Activated CD8-positive, alpha-beta T cell treated with anti-CD3 and anti-CD28 coated beads for 36 hours (primary cell): ENCODE measurements at regions not wholly inside any gene's neighbourhood (a gene's known extent, or its start where the extent isn't known, plus 50 kb on each side); places are given as distances from the start of the nearest gene placed in this dataset.

Experiments
- ATAC-seq: fragments of 200-7000 bp; cut with Tn5 transposase; one replicate; pipeline ENCODE4 v1.10.0; 2021; ENCODE audit warnings: mild to moderate bottlenecking, moderate library complexity
- CTCF ChIA-PET: fragments of 350-600 bp; sonication (Branson Sonifier 250); formaldehyde crosslinking; loops from one replicate; lab custom pipeline; 2021; ENCODE audit warnings: antibody characterized with exemption; lab: Charles Lee
- POLR2A ChIA-PET: fragments of 350-600 bp; sonication (Branson Sonifier 250); formaldehyde crosslinking; loops from one replicate; lab custom pipeline; 2021; ENCODE audit warnings: antibody characterized with exemption; lab: Charles Lee
- DNase-seq: peaks from one replicate; pipeline ENCODE4 v3.0.0-alpha.2; 2020
- H3K27ac Mint-ChIP-seq: one replicate; pipeline ENCODE4 v1.8.0; 2021; ENCODE audit warnings: mild to moderate bottlenecking, mixed read lengths
- H3K27me3 Mint-ChIP-seq: one replicate; pipeline ENCODE4 v1.8.0; 2021; ENCODE audit warnings: mixed read lengths
- H3K36me3 Mint-ChIP-seq: one replicate; pipeline ENCODE4 v1.8.0; 2021; ENCODE audit warnings: low read depth, mixed read lengths
- H3K4me1 Mint-ChIP-seq: one replicate; pipeline ENCODE4 v1.8.0; 2021; ENCODE audit warnings: low read depth, mixed read lengths
- H3K4me3 Mint-ChIP-seq: one replicate; pipeline ENCODE4 v1.8.0; 2021; ENCODE audit warnings: mild to moderate bottlenecking, moderate library complexity, mixed read lengths
- H3K9me3 Mint-ChIP-seq: one replicate; pipeline ENCODE4 v1.8.0; 2021; ENCODE audit warnings: mixed read lengths
- CTCF ChIP-seq: fragments of 200-600 bp; IDR thresholded peaks from one replicate; pipeline ENCODE4 v1.8.0; 2022; ENCODE audit warnings: antibody characterized with exemption, mild to moderate bottlenecking
- intact Hi-C: fragments of 100-400 bp; cut with micrococcal nuclease; formaldehyde crosslinking; loops from one replicate; pipeline ENCODE4 v1.10.0; 2022

- DNase-seq (no peak), ATAC-seq (no peak)
- Mint-ChIP-seq H3K4me3 (no peak overlapping the region), H3K27me3 (peaks cover 4% of the 10 kb centered on the region), H3K27ac (no peak overlapping the region), H3K9me3 (no peaks in the 10 kb centered on the region), H3K36me3 (no peaks in the 10 kb centered on the region), H3K4me1 (peaks cover 5% of the 10 kb centered on the region)
- CTCF ChIA-PET, result no interaction called here
- intact Hi-C loops, result no loop called here
- POLR2A ChIA-PET, result no interaction called here
- no peak for TF ChIP-seq CTCF
Measured at GRCh38 chr10:3478153-3478552, 305.6 kb upstream of the PITRM1 start.

GRCh38 chr10:3477683-3478082, 305.1 kb upstream of the PITRM1 start:
- DNase-seq, result no peak
- H3K27ac Mint-ChIP-seq, result no peak overlapping the region
- H3K4me3 Mint-ChIP-seq, result no peak overlapping the region
- intact Hi-C loops, result no loop called here
- ATAC-seq, result peak; percentile 74
- ChIA-PET CTCF (no interaction called here), POLR2A (no interaction called here)
- H3K27me3 Mint-ChIP-seq, result peaks cover 7% of the 10 kb centered on the region
- H3K36me3 Mint-ChIP-seq, result no peaks in the 10 kb centered on the region
- TF ChIP-seq CTCF, result no peak
- H3K9me3 Mint-ChIP-seq, result no peaks in the 10 kb centered on the region
- H3K4me1 Mint-ChIP-seq, result peaks cover 8% of the 10 kb centered on the region

GRCh38 chr10:3476640-3477448, 304.3 kb upstream of the PITRM1 start:
- intact Hi-C loops, result no loop called here
- H3K9me3 Mint-ChIP-seq, result no peaks in the 10 kb centered on the region

GRCh38 chr10:3476186-3476585, 303.6 kb upstream of the PITRM1 start:
- no peak for TF ChIP-seq CTCF
- Mint-ChIP-seq H3K4me3 (no peak overlapping the region), H3K36me3 (no peaks in the 10 kb centered on the region), H3K4me1 (peaks cover 18% of the 10 kb centered on the region), H3K27ac (no peak overlapping the region), H3K27me3 (peaks cover 7% of the 10 kb centered on the region), H3K9me3 (no peaks in the 10 kb centered on the region)
- ChIA-PET CTCF (no interaction called here), POLR2A (interaction anchor here (0.7 kb wide), 1 partner anchor 153 kb away, joined by 3 read pairs; no protein-coding TSS in a partner anchor)
- DNase-seq, result no peak
- intact Hi-C loops, result no loop called here
- ATAC-seq, result no peak

More at GRCh38 chr10:3476640-3477448, 304.3 kb upstream of the PITRM1 start:
- H3K36me3 Mint-ChIP-seq, result no peaks in the 10 kb centered on the region
- TF ChIP-seq CTCF, result no peak
- POLR2A ChIA-PET, result interaction anchor here (0.7 kb wide), 1 partner anchor 154 kb away, joined by 3 read pairs; no protein-coding TSS in a partner anchor
- H3K27me3 Mint-ChIP-seq, result peaks cover 7% of the 10 kb centered on the region
- no peak overlapping the region for H3K27ac Mint-ChIP-seq
- no peak for DNase-seq
- no peak for ATAC-seq
- CTCF ChIA-PET, result no interaction called here
- H3K4me3 Mint-ChIP-seq, result no peak overlapping the region
- peaks cover 16% of the 10 kb centered on the region for H3K4me1 Mint-ChIP-seq

- intact Hi-C loops, result no loop called here
Measured at GRCh38 chr10:3475367-3475766, 302.8 kb upstream of the PITRM1 start.

More at GRCh38 chr10:3475367-3475766, 302.8 kb upstream of the PITRM1 start:
- DNase-seq (no peak), ATAC-seq (no peak)
- Mint-ChIP-seq H3K9me3 (no peaks in the 10 kb centered on the region), H3K4me1 (peaks cover 18% of the 10 kb centered on the region), H3K36me3 (no peaks in the 10 kb centered on the region), H3K4me3 (no peak overlapping the region), H3K27ac (no peak overlapping the region), H3K27me3 (peaks cover 9% of the 10 kb centered on the region)
- POLR2A ChIA-PET, result no interaction called here
- CTCF ChIA-PET, result no interaction called here
- no peak for TF ChIP-seq CTCF
